GM18907 (cell line): ENCODE measurements at regions not wholly inside any gene's neighbourhood (a gene's known extent, or its start where the extent isn't known, plus 50 kb on each side); places are given as distances from the start of the nearest gene placed in this dataset.
"Not testable (repeated sequence)": the region's sequence is repeated elsewhere in the genome, so short reads cannot be mapped to it uniquely, and the experiment has no call there.

Experiments
- ATAC-seq: cut with Tn5 transposase; IDR thresholded peaks from one replicate; pipeline ENCODE4 v1.9.1; 2021; ENCODE audit warnings: mild to moderate bottlenecking, moderate library complexity; ENCODE audit not compliant: unreplicated experiment

- ATAC-seq, result no peak
Observed at GRCh38 chr6:14288910-14289309, 171.3 kb downstream of the CD83 start.

- no peak for ATAC-seq
Observed at GRCh38 chr6:14290041-14290771, 172.6 kb downstream of the CD83 start.

- no peak for ATAC-seq
Observed at GRCh38 chr6:14290772-14291330, 173.3 kb downstream of the CD83 start.

GRCh38 chr6:14291331-14291730, 173.8 kb downstream of the CD83 start:
- ATAC-seq, result no peak

- ATAC-seq, result no peak
Observed at GRCh38 chr6:14292119-14292518, 174.5 kb downstream of the CD83 start.

- ATAC-seq, result no peak
Observed at GRCh38 chr6:14294270-14294951, 176.8 kb downstream of the CD83 start.

- ATAC-seq, result not testable (repeated sequence)
Observed at GRCh38 chr6:14296698-14297097, 179.1 kb downstream of the CD83 start.

GRCh38 chr6:14297118-14297517, 179.5 kb downstream of the CD83 start:
- not testable (repeated sequence) for ATAC-seq

- not testable (repeated sequence) for ATAC-seq
Observed at GRCh38 chr6:14300189-14300588, 182.6 kb downstream of the CD83 start.

- not testable (repeated sequence) for ATAC-seq
Observed at GRCh38 chr6:14300721-14301120, 183.1 kb downstream of the CD83 start.

- not testable (repeated sequence) for ATAC-seq
Observed at GRCh38 chr6:14301477-14301876, 183.9 kb downstream of the CD83 start.

- no peak for ATAC-seq
Observed at GRCh38 chr6:14305131-14305530, 187.6 kb downstream of the CD83 start.

GRCh38 chr6:14305624-14306023, 188.1 kb downstream of the CD83 start:
- no peak for ATAC-seq

GRCh38 chr6:14306151-14306906, 188.8 kb downstream of the CD83 start:
- ATAC-seq, result no peak

- no peak for ATAC-seq
Observed at GRCh38 chr6:14309516-14309915, 191.9 kb downstream of the CD83 start.

- no peak for ATAC-seq
Observed at GRCh38 chr6:14309951-14310445, 192.4 kb downstream of the CD83 start.

- no peak for ATAC-seq
Observed at GRCh38 chr6:14310960-14311359, 193.4 kb downstream of the CD83 start.

GRCh38 chr6:14312587-14312986, 195.0 kb downstream of the CD83 start:
- ATAC-seq, result peak; percentile 24

GRCh38 chr6:14313248-14313647, 195.7 kb downstream of the CD83 start:
- peak; percentile 60 for ATAC-seq

- no peak for ATAC-seq
Observed at GRCh38 chr6:14315353-14315752, 197.8 kb downstream of the CD83 start.
